Fibroblast of skin of left biceps (primary cell): ENCODE measurements at regions not wholly inside any gene's neighbourhood (a gene's known extent, or its start where the extent isn't known, plus 50 kb on each side); places are given as distances from the start of the nearest gene placed in this dataset.
A peak's percentile ranks its signal among the peaks of the same experiment; 100 is the strongest.

Experiments
- DNase-seq, 2 experiments: peaks; one replicate each; pipeline ENCODE4 v3.0.0-alpha.2; 2013; ENCODE audit warnings: low read depth in 2 of 2

DNA sequence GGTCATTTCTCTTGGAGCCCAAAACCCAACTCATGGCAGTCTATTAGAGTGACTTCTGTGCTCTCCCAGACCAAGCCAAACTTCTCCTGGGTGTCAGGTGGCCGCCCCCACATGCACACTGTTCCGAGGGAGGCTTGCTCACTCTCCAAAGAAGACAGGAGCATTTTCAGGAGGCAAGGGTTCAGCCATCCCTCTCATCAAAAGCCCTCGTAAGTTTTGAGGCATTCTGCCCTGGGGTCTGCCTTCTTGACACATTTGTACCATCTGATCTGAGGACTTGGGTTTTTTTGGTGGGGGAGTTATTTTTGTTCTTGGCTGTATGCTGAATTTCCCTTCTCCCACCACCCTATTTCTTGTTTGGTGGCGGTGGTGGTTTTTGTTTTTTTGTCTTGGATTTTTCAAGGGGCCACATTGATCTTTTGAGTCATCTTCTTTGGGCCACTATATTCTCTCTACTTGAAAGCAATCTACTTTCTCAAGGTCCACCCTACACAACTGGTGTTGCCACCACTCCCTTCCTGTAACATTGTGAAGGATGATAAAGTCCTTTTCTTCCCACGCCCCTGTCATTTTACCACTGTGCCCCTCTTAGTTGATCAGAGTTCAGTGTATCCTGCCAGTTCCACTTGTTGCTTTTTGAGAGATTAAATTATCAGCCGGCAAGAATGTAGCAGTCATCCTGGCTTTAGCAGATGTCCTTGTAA is 255.8 kb downstream of the CYP26B1 start:
- no peak for DNase-seq

DNA sequence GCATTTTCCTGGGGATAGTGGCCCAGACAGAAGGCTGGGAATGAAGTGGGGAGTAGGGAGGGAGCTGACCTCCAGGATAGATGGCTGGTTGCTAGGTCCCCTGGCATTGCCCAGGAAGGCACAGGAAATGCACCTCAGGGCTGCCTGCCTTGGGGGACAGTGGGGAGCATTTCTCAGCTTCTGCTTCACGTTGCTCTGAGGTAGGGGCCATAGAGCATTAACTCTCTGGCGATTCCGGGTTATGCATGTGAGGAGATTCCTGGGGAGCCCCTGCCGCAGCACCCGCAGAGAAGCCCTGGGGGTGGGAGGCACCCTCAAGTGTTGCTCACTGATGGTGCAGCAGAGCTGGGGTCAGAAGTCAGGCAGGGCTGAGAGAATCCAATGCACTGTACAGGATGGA is 256.5 kb downstream of the CYP26B1 start:
- DNase-seq = no peak

DNA sequence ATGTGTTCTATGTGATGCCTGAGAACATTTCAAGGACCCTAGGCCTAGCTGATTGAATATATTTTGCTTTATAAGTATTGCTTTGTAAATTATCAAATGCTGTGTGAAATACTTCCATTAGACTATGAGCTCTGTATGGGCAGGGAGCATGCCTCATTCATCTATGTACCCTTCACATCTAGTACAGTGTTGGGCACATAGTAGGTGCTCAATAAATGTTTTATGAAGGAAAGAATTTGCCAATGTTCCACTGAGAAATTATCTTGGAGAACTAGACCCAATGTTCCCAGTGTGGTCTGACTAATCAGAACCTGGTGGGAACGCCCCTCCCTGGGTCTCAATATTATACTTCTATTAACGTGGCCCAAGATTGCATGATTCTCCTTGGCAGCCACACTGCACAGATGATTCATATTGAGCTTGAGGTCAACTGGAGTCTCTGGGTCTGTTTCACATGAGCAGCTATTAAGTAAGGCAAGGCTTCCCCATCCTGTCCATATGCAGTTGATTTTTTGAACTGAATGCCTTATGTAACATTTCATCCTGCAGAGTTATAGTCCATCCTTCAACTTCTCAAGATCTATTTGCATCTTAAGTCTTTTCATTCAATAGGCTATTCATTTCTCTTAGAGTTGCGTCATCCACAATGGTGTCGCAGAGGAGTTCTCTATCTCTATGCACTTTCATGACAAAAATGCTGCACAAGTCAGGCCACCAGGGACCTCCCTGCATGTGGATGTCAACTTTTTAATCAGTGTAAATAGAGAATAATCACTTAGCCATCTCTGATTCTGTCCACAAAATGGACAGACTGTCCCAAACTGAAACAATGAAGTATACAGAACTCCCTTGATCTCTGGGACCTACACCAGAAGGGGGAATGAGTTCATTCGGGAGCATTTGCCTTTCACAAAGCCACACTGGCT is 257.6 kb downstream of the CYP26B1 start:
- peak; percentile 91 to 93 for DNase-seq

DNA sequence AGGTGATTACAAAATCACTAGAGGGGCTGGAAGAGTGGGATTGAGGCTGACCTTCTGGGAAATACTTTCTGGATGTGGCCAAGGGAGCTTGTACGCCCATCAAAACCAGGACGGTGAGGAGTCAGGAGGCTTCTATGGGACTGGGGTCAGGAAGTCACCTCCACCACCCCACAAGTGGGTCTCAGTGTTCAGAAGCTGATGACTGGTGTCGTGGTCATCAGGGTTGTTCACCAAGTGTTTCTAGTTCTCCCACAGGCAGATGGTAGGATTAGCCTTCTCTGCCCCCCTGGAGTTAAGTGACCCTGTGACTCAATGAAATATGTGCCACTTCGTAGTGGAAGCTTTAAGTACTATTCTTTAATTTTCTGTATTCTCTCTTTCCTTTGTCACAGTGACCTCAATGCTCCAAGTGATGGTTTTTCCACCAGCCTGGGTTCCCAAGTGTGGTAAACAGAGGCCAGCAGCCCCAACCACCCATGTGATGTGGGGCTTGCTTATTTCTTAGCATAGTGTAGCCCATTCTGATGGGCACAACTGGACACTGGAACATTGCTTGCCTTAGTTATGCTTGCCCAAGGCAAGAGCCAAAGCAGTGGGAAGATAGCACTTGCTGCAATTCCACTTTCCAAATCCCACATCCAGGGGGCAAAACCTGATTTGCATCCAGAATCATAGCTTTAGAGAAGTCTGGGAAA is 258.8 kb downstream of the CYP26B1 start:
- no peak for DNase-seq

DNA sequence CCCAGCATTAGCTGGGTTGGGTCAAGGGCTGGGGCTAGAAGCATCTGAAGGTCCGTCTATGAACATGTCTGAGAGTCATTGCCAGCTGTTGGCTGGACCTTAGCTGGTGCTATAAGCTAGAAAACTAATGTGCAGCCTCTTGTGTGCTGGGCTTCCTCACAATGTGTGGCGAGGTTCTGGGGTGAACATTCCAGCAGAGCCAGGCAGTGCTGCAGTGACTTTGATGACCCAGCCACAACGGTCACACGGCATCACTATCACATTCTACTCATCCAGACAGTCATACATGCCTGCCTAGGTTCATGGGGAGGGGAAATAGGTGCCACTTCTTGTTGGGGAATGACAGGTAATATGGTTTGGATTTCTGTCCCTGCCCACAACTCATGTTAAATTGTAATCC is 260.5 kb downstream of the CYP26B1 start:
- no peak for DNase-seq

DNA sequence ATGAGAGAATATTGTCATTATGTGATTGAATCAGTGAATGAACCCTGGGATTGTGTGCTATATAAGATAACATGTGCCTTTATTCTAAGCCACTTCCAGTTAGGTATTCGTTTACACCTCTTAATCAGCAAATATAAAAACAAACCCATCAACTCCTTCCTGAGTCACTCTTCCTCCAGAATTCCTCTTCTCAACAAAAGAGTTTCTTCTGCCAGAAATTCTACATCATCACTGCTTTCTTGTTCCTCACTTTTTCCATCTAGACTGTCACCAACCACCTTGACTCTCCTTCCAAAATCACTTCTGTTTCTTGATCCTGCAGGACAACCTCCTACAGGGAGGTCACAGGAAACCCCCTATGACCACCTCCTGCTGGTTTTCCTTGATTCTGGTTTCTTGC is 261.4 kb downstream of the CYP26B1 start:
- no peak for DNase-seq

DNA sequence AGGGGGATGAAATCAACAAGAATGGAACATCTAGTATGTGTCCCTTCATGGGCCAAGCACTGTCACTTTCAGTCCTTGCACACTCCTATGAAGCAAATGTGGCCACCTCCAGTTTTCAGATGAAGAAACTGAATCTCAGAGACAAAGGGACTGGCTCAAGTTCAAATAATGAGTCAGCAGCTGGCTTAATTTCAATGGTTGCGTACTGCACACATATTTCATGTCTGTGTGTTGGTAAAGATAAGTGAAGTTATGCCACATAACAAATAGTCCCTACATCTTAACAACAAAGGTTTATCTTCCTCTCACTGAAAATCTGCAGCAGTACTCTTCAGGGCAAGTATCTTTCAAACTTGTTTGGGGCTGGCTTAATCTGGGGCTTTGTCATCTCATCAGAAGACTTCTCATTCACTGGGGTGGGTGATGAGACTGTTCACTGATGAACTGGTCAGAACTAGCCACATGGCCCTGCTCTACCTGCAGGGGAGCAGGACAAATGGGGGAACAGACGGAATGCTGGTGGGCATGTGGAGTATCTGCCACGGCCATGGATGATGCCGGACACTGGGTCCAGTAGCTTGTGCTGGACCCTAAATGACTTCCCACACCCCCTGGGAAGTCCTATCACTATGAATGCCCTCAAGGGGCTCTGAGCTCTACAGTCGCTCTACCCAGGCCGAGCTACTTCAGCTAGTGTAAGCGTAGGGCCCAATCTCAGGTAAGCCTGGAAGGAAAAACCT is 263.2 kb downstream of the CYP26B1 start:
- DNase-seq = no peak

DNA sequence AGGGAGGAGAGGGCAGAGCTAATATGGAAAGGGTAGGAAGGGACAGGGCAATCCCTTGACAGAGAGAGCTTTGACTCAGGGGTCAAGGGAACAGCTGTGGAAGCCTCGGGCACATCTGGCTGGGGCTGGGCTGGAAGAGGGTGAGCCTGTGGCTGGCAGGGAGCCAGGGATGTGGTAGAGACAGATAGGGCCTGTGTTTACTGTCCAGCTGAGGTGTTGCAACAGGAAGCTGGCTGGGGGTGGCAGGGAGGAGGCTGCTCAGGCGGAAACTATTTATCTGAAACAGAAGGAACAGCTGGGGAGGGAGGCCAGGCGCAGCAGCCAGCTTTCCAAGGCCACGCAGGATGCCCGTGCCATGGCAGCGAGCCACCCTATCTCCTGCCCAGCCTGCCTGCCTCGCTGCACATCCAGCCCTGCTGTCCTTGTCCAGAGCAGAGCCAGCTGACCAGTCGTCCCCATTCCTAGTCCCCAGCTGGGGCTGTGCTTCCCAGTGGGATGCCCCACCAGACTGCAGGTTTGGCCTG is 264.7 kb downstream of the CYP26B1 start:
- no peak for DNase-seq

DNA sequence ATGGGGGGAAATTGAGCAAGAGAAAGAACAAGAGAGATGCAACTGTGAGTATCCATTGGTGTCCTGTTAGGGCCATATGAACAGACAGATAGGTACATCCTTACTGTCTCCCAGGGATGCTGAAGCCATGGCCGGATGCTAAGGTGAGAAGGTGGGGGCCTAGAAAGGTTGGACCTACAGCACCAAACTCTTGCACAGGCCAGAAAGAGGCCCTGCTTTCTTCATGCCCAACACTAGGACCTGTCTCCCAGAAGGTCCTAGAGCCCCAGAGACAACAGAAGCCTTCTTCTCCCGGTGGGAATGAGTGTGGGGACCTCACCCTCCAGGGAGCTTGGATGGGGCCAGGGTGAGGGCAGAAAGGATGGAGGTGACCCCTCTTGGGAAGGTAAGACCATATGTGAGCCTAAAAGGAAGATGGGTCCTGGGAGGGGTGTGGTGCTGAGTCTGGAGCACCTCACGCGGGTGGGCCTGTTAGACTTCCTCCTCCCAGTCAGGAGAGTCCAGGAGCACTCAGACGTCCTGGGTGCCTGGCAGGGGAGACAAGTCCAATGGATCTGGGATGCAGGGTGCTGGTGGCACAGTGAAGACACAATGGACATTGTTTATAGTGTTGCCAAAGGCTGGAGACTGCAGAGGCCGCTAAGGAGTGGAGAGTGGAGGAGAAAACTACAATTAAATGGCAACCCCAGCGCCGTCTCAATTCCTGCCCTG is 265.3 kb downstream of the CYP26B1 start:
- DNase-seq = no peak

DNA sequence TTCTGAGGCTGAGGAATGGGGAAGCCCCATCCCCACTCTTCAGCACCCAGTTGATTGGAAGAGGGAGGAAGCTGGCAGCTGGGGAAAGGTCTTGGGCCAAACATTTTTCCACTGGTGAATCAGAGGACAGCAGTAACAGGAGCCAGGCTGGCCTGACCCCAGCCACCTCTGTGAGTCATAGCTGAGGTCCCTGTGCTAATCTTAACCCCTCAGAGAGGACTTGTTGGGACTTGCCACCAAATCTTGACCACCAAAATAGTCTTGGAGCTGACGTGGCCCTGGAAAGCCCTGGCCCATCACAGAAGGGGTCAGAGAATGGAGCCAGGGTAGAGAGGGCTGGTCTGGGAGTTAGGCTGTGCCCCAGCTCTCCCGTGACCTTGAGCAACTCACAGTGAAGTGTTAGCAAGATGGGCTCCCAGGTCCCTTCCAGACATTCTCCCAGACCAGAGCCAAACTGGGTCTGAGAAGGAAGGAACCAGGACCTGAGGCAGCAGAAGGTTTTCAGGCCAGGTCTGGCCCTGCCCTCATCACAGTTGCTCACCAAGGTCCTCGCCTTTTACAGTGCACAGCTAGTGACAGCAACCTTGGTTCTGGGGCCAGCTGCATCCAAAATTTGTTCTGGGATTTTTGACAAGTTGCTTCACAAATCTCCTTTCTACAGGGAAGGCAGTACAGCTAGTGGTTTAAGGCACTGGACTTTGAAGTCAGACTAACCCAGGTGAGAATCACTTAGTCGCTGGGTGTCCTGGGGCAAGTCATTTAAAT is 266.6 kb downstream of the CYP26B1 start:
- no peak for DNase-seq

DNA sequence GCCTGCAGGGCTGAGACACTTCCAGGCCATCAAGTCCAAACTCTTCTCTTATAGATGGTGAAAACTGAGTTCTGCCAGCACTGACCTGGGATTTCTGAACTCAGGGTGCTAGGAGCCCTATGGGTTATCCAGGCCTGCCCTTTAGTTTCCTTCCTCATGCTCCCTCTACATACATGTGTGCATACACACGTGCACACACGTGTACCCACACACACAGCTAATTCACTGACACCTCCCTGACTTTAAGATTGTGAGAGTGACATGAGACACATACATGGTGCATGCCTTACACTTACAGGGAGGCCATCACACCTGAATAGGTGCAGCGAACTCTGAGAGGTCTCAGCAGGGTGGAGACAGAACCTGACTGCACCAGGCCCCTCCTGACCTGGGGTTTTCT is 267.4 kb downstream of the CYP26B1 start:
- DNase-seq = no peak

DNA sequence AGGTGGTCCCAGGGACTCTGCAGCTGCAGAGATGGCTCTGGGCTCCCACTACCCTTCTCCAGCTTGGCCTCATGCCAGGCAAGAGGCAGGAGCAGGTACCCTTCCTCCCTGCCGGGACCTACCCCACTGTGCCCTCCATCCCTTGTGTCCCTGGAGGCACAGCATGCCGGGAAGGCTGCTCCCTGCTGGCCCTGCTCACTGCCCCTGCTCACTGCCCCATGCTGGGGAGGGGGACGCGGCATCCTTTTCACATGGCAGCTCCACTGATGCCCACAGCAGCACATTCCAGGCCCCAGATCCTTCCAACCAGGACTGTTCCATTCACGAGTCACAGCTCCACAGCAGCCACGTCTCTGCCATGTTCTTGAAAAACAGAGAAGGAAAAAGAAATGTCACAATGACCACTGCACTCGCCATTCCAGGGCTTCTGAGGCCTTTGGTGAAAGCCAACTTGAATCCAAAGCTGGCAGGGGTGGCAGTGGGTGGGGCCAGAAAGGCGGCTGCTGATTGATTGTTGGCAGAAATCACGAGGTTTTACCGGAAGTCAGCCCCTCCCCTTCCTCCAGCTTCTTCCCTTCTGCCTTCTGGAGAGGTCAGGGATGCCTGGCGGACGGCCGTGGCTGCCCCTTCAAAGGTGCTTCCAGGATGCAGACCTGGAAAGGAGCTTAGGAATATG is 268.0 kb downstream of the CYP26B1 start:
- DNase-seq = no peak

DNA sequence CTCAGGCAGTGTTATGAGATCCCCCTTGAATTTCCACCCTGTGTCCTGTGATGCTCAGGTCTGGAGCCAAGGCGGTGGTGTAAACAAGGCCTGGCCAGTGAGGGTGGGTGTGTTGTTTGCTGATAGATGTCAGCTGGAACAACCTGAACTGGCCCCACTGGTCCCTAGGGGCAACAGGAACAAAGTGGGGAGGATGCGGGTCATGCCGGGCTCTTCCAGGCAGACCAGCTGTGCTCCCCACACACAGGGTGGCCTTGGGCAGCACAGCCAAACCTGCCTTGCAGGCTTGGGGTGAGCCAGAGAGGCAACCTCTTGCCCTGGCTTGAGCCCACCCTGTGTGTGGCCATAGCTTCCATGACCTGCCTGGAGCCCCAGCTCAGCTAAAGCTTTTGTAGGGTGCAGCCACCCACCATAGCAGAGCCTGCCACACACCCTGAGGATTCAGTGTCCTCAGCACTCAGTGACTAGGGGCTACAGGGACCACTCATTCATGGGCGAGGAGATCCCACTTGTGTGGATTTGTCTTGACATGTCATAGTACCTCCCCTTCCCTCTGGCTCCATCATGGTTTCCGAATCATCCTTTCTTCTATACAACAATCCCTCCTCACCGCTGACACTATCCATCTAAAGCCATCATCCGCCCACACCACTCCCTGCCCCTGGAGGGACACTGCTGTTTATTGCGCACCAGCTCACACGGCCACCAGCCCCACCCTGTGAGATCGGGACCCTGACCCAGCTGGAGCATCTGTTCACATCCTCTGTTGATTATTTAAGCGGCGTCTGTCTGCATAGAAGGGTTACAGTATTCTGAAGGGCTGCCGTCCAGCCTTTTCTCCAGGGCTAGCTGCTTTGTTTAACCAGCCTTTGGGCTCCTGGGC is 268.8 kb downstream of the CYP26B1 start:
- no peak for DNase-seq

DNA sequence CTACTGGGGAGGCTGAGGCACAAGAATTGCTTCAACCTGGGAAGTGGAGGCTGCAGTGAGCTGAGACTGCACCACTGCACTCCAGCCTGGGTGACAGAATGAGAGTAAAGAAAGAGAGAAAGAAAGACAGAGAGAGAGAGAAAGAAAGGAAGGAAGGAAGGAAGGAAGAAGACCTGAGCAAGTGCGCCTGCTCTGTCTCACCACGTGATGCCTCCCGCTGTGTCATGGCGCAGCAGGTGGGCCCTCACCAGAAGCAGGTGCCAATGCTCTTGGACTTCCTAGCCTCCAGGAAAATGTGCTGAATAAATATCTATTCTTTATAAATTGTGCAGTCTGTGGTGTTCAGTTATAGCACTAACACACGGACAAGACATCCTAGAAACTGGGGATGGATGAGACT is 270.0 kb downstream of the CYP26B1 start:
- DNase-seq = no peak

DNA sequence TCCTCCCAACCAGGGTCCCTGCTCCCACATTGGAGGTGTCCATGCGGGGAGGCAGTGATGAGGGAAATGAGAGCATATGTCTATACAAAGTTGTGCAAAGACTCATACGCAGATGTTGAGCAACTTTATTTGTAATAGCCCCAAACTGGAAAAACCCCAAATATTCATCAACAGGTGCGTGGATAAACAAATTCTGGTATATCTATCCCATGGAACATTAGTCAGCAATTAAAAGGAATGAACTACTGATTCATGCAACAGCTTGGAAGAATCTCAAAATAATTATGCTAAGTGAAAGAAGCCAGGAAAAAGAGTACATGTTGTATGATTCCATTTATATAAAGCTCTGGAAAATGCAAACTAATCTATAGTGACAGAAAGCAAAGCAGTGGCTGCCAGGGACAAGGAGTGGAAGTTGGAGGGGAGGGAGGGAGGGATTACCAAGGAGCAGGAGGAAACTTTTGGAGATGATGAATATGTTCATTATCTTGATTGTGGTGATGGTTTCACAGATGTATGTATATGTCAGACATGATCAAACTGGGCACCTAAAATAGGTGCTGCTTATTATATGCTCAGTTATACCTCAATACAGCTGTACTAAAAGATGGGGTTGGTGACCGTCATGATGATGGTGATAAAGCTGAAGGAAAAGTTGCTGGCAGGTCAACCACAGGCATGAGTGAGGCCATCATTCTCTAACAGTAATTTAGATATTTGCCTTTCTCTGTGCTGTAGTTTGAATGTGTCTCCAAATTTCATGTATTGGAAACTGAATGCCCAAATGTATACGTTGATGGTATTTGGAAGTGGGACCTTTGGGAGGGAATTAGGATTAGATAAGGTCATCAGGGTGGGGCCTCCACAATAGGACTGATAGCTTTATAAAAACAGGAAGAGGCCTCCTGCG is 270.9 kb downstream of the CYP26B1 start:
- no peak for DNase-seq

DNA sequence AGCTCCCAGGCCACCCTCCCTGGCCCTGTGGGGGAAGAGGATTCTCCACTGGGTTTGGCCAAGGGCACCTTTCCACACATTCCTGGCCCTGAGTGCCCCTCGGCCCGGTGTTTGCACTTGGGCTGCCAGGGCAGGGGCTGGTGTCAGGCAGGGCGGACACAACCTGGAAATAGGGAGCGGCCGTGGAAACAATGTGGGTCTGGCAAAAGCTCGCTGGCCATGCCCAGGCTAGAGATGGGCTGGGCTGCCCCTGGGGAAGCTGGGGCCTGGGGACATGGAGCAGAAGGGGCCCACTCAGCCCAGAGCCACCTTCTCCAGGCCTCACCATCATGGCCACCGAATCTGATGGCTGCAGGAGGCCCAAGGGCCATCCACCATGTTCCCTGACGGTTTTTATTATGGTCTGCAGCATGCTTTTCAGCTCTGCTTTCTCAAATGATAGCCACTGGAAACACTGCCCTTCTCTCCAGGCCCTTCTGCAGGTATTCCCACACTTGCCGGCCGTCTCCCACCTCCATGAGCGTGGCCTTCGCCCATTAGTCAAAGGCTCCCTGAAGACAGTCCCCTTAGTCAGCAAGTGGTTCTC is 275.1 kb downstream of the CYP26B1 start:
- no peak for DNase-seq

DNA sequence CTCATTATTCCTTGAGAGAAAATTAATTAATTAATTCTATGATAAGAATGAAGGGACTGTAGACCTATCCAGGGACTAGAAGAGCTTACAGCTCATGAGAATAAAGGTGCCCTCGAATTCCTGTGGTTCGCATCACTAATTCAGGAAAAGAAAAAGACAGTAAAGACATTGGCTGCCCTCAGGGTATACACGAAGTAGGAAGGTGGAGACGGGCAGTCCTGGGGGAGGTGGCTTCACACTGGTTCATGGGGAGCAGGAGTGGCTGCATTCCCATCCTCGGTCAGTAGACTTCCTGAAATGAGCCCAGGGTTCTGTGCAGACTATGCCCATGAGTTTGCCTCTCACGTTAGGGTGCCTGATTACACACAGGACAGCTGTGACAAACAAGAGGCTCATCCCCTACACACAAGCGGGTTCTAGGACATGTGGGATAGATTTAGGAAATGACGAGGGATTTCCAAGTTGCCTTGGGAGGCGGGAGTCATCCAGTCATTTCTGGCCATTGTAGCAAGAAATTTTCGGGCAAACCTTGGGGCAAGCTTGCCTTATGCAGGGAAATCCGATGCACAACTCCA is 282.2 kb downstream of the CYP26B1 start:
- no peak for DNase-seq
